GM12874 (cell line): ENCODE measurements at regions not wholly inside any gene's neighbourhood (a gene's known extent, or its start where the extent isn't known, plus 50 kb on each side); places are given as distances from the start of the nearest gene placed in this dataset.

Experiments used
- CTCF ChIP-seq: IDR thresholded peaks from 2 replicates; pipeline ENCODE4 v1.5.1; 2011; ENCODE audit warnings: low read depth, mild to moderate bottlenecking, control low read depth, low read length, moderate library complexity; ENCODE audit not compliant: insufficient read depth

DNA sequence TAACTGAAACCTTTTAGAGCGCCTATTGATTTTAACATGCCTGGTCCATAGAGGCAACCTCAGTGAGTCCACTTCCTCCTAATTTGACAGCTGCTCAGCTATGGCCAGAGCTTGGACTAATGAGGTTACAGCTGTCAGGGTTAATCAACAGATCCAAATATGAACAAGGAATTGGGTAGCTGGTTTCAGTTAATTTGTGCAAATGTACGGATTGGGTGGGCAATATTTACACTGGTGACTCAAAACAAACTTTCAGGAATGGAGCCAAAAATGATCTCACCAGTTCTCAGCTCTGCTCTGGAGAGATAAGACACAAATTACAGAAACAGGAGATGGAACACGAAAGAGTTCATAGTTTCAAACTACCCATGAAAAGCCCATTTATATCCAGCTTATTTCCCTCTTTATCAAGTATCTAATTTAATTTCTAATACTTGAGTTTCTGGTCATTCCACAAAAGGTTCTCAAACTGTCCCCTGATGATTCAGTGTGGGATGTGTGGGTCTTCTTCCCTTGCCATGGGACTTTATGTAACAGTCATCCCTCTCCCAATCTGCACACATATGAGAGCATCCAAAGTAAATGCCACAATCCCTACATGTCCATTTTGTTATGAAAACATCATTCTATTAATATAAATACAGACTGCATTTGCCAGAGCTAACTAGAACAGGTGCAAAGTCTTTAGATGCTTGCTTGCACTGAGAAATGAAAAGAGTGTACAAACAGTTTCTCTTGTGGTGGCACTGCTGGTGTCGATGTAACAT is 149.9 kb downstream of the RPS12 start:
- no peak for TF ChIP-seq CTCF

DNA sequence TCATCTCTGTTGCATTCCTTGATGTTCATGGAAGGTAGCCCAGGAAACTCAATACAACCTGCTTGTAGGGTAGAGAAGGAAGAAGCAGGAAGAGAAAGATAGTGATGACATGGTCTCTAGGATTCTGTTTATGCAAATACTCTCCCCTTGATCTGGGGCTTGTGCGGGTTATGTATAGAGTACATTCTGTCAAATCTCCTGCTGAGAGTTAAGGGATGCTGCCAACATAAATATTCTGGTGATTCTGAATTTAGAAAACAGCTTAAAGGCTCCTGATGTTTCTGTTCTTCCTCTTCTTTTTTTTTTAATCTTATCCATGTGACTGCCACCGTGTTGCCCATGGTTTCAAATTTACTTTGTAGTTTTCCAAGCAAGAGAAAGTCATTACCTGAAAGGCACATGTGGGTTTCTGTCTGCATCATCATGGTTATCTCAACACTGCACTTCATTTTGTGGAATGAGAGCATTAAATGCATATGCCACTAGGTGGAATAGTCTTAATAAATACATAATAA is 150.6 kb downstream of the RPS12 start:
- TF ChIP-seq CTCF, result no peak

DNA sequence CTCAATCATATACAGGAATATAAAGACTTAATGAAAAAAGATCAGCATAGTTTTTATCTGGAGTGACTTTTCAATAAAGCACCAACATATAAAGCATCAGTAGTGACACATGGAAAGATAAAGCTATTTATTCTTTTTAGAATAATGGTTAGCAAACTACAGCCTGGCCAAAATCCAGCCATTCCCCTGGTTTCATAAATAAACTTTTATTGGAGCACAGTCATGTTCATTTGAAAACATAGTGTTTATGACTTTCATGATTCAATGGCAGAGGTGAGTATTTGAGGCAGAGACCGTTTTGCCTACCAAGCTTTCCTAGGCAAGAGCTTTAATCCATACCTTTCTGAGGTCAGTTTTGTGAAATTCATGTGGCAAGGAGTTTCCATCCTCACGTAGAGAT is 153.5 kb downstream of the RPS12 start:
- TF ChIP-seq CTCF, result no peak

- no peak for TF ChIP-seq CTCF
These were observed 154.1 kb downstream of the RPS12 start for GRCh38 chr6:132968419-132968950.

- TF ChIP-seq CTCF, result no peak
These were observed 154.8 kb downstream of the RPS12 start for GRCh38 chr6:132969196-132969595.

GRCh38 chr6:132971676-132972075 is 157.3 kb downstream of the RPS12 start:
- TF ChIP-seq CTCF, result no peak

DNA sequence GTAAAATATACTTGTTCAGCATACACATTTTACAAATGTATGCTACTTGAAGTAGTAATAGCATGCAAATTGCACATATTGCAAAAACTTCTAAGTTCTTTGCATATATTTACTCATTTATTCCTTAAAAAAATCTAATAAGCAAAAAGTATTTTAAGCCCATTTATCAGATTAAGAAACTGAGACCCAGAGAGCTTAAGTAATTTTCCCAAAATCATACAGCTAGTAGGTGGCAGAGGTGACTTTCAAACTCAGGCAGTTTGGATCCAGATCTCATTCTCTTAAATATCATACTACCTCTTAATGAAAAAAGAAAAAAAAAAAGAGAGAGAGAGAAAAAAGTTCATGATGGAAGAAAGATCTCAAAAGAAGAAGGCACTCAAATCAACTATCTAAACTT is 157.9 kb downstream of the RPS12 start:
- TF ChIP-seq CTCF, result no peak
